HG03025 (cell line): ENCODE measurements at regions not wholly inside any gene's neighbourhood (a gene's known extent, or its start where the extent isn't known, plus 50 kb on each side); places are given as distances from the start of the nearest gene placed in this dataset.
A peak's percentile ranks its signal among the peaks of the same experiment; 100 is the strongest.
"Not testable (repeated sequence)": the region's sequence is repeated elsewhere in the genome, so short reads cannot be mapped to it uniquely, and the experiment has no call there.

ENCODE experiments used
- ATAC-seq: cut with Tn5 transposase; IDR thresholded peaks from one replicate; pipeline ENCODE4 v1.9.1; 2021; ENCODE audit warnings: mild to moderate bottlenecking, moderate library complexity; ENCODE audit not compliant: unreplicated experiment, low FRiP score

DNA sequence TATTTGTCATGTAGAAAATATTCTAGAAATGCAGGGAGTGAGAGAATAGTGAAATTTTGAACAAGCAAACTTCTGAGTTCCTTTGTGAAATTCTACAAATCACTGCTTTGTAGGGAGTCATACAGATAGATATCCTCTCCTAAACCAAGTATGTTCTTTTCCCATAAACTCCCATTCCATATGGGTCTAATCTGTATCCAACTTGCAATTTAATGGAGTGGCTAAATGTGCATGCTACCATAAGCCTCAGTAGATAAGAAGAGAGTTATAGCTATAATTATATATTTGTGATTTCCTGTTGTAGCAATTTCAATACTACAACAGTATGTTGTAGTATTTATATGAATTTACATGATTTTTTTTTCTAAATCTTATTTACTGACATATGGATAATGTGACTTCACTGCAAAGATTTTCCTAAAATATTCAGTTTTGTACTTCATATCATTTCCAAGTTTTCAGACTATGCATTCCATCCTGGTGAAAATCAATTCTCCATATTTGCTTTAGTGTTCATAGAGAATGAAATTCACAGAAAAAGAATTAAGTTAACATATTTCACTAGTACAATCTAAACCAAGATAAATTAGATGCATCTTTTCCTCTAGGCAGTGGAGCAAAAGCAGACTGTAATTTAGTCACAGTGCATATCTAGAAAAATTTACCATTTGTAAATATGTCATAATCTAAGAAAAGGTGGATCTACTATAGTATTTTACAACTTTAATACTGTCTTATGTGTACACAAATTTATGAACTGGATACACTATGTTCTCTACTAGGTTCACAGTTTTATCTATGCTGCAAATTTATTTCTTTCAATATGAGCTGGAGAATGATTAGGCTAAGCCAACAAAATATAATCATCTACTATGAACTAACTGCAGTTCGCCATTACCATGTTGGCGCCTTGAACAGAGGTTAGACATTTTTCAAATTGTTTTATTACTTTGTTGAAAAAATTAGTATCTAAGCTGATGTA, 372.9 kb upstream of the NDST3 start:
- no peak for ATAC-seq

DNA sequence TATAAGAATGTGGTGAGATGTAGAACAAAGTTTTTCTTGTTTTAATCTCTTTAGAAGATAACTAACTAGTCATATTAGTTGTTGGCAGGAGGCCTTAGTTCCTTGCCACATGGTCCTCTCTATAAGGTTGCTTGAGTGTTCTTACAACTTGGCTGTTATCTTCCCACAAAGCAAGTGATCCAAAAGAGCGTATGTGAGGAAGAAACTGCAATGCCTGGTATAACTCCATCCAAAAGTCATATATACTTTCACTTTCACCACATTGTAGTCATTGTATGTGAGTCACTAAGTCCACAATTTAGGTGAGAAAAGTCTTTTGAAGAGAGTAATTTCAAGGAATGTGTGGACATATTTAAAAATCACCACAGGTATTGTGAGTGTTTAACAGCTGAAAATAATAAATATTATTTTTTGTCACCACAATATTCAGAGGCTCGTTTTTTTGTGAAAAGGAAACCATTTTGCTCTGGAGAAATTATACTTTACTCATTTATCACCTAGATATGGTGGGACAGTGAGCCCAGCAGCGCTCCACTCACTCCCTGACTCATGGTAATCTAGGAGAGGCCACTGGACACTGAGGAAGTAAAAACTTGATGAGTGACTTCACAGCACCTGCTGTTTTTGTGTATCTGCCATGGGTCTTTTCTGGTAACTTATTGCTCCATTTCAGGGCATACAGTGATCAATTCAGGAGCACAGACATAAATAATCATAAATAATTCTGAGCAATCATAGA, 369.4 kb upstream of the NDST3 start:
- ATAC-seq = no peak

DNA sequence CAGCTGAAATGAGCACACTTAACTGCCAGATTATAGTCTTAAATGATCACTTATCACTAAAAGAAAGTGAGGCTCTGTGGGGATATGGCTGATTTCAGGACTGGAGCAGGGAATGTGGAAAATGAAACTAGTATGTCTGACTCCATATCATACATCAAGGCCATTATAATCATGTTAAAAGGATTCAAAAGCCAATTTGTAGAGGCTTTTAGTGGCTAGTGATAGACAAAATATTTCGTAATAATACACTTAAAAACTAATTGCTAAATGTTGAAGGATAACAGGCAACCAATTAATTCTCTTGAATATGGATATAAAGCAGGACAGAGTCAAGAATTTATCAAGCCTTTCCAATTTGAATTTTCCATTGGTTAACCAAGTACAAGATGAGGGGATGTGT, 358.1 kb upstream of the NDST3 start:
- no peak for ATAC-seq

DNA sequence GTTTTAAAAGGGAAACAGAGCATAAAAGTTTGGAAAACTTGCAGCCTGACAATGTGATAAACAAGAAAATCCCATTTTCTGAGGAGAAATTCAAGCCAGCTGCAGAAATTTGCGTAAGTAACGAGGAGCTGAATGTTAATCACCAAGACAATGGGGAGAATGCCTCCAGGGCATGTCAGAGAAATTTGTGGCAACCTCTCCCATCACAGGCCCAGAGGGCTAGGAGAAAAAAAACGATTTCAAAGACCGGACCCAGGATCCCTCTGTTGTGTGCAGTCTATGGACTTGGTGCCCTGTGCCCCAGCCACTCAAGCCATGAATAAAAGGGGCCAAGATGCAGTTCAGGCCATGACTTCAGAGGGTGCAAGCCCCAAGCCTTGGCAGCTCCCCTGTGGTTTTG, 355.4 kb upstream of the NDST3 start:
- no peak for ATAC-seq

DNA sequence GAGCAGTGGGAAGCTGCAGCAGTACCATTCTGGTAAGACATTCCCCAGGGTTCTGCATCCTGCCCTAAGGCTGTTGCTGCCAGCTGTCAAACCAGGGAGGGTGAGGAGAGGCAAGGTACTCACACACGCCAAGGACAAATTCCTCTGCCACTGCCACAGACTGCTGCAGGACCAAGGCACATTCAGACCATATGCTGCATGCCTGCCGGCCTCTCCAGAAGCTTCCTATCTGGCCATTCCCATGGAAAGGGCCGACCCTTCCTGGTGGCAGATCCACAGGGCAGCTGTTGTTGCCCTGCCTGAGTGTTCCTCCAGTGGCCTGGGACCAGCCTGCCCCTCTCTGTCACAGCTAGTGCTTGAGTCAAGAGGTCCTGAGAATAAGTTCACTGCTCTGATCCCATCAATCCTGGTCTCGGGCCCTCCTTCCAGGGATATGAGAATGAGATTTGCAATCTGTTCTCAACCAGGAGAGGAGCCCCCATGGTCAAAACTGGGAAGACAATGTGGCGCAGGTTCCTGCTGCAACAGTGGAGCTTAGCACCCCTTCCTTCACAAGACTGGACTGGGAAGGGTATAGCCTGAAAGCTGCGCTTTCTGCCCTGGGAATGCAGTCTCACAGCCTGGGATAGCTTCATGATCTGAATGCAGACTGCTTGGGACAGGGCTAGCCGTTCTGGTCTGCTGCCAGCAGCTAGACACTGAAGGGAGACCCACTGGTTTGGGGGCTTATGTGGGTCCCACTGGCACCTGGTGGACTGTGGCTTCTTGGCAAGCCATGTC, 342.5 kb upstream of the NDST3 start:
- no peak for ATAC-seq

DNA sequence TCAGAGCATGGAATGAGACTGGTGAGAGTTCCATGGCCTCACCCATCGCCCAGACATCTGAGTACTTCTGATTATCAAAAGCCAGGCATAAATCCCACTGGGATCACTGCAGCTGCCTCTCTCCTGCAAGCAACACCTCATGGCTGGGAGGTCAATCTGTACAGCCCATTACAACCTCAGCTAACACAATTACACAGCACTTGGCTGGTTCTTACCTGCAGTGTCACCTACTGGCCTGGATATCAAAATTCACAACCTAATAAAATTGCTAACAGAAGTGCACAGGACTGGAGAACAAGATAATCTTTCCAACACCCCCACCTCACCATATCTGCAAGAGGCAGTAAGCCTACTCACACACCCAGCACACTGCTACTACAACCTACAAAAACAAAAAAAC, 341.7 kb upstream of the NDST3 start:
- ATAC-seq = no peak

DNA sequence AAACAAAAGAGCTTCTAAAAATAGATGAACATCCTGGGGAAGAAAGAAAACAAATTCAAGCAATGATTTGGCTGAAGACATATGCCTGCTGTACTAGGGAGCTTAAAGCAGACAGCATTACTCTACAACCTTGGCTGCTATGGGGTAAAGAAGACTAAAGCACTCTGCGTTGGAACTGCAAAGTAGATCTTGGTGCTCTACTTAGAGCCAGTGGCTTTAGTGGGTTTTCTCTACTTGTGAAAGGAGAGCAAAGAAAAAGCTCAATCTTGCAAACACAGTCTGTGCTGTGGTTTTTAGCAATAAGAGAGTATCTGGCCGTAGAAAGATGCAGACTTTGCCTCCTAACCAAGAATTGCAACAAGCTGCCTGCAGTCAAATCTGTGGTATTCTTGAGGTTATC, 334.7 kb upstream of the NDST3 start:
- ATAC-seq = no peak

DNA sequence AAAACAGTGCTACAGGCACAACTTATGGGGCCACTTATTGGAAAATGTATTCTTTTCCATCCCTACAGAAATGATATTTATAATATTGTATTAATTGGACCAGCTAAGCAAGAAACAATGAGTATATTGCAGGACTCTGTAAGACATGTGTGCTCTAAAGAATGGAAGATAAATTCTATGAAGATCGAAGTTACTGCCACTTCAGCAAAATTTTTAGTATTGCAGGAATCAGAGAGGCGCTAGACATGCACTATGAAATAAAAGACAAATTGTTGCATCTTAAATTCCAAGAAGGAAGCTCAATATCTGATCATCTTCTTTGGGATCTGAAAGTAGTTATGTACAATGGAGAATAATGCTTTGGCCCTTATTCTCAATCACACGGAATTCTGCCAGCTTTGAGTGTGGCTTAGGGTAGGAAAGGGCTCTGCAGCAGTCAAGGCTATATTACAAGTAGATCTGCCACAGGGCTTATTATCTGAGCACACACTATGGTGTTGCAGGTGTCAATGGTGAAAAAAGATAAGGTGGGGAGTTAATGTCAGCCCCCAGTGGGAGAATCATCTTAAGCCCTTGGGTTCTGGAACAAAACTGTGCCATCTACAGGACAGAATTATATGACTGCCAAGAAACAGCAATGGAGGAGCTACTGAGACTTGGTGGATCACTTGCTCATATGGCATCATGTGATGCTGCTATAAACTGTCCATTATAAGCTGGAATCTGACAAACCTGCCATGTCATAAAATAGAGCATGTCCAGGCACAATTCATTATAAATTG, 334.0 kb upstream of the NDST3 start:
- ATAC-seq = peak; percentile 79

DNA sequence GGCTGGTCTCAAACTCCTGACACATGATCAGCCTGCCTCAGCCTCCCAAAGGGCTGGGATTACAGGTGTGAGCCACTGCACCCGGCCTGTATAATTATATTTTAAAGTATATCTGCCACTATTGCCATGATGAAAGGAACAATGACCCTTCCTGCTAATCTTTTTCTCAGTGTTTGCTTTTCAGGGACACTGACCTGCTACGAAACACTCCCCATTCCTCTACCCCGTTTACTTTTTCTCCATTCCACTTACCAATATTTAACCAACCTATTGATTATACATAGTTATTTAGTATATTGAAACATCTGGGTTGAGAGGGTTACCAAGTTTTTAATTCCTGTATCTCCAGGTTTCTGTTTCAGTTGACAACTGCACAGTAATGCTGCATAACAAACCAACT, 331.9 kb upstream of the NDST3 start:
- ATAC-seq = no peak

DNA sequence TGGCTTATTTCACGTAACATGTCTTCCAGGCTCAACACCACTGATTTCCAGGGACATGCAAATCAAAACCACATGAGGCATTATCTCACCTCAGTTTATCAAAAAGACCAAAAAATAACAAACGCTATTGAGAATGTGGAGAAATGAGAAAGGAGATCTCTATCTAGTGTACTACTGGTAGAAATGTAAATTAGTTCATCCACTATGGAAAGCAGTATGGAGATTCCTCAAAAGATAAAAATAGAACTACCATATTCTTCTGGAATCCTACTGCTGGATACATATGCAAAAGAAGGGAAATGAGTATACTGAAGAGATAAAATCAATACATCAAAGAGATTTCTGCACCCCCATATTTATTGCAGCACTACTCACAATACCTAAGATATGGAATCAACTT, 329.6 kb upstream of the NDST3 start:
- ATAC-seq = no peak

DNA sequence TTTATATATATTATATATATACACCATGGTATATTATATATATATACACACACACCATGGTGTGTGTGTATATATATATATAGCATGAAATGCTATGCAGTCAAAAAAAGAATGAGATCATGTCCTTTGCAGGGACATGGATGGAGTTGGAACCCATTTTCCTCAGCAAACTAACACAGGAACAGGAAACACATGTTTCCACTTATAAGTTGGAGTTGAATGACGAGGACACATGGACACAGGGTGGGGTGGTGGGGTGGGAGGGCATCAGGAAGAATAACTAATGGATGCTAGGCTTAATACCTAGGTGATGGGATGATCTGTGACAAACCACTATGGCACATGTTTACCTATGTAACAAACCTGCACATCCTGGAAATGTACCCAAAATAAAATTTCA, 293.6 kb upstream of the NDST3 start:
- no peak for ATAC-seq

DNA sequence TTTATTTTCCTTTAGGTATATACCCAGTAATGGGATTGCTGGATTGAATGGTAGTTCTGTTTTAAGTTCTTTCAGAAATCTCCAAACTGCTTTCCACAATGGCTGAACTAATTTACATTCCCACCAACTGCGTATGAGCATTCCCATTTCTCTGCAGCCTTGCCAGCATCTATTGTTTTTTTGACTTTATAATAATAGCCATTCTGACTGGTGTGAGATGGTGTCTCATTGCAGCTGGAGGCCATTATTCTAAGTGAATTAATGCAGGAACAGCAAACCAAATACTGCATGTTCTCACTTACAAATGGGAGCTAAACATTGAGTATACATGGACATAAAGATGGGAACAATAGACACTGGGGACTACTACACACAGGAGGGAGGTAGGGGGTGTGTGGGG, 288.9 kb upstream of the NDST3 start:
- ATAC-seq = not testable (repeated sequence)

DNA sequence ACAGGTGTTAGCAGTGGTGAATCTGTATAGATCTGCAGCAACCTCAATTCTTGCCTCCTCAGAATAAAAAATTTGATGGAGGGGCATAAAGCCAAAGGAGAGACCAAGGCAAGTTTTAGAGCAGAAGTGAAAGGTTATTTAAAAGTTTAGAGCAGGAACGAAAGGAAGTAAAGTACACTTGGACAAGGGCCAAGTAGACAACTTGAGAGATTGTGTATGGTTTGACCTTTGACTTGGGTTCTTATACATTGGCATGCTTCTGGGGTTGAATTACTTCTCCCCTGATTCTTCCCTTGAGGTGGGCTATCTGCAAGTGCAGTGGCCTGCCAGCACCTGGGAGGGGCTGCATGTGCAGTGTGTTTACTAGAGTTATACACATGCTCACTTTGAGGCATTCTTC, 278.8 kb upstream of the NDST3 start:
- no peak for ATAC-seq

DNA sequence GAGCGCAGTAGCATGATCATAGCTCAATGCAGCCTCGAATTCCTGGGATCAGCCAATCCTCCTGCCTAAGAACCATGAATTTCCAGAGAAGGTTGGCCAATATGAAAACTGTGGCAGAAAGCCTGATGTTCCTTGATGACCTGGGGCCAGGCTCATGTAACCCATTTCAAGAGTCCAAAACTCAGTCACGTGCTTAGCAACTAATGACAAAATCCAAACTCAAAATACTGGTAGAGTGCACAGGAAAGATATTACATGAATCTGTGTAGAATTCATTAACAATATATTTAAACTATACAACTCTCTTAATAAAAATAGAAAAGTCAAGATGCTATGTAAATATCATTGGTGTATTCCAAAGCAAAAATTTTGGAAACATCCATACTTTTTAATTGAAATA, 265.7 kb upstream of the NDST3 start:
- no peak for ATAC-seq

DNA sequence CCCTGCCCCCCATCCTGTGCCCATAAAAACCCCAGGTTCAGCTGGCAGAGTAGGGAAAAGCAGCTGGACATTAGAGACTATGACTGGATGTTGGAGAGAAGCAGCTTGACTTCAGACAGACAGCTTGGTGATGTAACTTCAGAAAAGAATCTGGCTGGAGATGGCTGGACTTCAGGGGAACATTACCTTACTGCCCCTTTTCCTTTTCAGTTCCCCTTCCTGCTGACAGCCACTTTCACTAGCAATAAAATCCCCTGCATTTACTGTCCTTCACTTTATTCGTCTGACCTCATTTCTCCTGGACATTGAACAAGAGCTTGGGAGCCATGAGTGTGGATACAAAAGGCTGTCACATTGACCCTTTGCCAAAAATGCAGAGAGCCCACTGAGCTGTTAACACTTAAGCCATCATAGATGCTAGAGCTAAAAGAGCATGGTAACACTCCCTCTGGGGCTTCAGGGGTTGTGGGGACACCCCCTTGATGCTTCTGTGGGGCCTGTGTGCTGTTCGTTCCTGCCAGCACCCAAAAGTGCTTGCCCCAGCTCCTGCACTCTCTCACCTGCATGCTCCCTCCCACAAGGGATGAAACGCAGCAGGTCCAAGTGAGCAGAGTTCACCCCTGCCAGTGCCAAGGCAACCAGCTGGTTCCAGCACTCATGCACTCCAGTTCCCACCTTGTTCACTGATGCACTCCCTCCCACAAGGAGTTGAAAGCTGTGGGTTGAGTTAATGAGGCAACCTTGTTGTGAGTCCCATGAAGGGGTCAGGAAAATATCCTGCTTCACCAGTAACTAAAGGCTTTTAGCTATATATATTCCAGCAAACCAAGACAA, 263.8 kb upstream of the NDST3 start:
- no peak for ATAC-seq

DNA sequence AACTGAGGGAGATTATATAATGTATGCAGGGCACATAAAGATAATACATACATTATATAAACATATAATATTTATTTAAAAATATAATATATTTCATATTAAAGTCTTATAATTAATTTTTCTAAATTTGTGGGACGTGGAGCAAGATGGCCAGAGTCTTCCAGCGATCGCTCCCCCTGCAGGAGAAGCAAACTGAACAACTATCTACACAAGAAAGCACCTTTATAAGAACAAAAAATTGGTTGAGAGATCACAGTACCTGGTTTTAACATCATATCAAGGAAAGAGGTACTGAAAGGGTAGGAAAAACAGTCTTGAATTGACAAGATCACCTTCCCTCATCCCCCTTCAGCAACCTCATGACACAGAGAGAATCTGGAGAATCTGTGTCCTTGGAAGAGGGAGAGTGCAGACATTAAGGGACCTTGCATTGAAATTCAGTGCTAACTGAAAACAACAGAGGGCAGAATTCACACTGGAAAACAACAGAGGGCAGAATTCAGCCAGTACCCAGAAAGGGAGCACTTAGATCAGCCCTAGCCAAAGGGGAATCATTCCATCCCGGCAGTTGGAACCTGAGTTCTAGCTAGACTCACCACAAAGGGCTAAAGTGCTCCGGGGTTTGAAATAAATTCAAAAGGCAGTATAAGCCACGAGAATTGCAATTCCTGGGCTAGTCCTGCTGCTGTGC, 262.5 kb upstream of the NDST3 start:
- ATAC-seq = no peak

DNA sequence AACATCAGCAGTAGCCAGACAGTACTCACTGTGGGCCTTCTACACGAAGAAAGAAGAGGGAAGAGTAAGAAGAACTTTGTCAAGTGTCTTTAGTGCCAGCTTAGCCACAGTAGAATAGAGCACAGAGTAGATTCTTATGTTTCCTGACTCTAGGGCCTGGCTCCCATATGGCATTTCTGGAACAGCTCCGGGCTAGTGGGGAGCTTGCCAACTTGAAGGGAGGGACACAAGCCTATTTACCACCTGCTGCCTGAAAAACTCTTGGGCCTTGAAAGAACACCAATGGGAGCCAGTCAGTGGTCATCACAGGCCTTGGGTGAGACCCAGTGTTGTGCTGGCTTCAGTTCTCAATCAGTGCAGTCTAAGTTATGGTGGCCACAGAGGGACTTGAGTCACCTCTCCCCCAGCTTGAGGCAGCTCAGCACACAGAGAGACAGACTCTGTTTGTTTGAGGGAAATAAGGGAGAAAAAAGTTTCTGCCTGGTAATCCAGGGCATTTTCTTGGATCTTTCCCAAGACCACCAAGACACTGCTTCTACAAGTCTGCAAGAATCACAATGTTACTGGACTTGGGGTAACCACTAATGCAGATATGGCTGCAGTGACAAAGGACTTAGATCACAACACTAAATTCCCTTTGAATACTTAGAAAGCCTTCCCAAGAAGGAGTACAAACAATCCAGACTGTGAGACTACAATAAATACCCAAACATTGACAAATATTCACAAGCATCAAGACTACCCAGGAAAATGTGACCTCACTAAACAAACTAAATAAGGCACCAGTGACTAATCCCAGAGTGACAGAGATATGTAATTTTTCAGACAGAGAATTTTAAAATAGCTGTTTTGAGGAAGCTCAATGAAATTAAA, 261.0 kb upstream of the NDST3 start:
- ATAC-seq = no peak

DNA sequence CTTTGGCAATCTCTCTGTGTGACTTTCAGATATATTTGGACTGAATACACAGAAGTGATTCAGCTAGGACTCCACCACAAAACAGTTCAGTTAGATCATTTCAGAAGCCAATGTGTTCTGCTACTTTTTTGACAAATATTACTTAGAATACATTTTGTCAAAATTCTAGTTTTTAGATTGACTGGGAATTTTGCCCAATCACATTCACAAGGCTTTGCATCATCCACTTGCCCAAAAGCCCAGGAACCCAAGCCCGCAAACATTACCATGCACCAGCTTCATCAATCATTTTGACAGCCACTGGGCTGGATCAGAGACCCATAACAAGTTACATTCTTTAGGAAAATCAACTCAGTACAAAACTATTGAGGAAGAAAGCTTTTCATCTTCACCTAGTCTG, 256.6 kb upstream of the NDST3 start:
- ATAC-seq = no peak
